ENCODE measurements at regions not wholly inside any gene's neighbourhood (a gene's known extent, or its start where the extent isn't known, plus 50 kb on each side); places are given as distances from the start of the nearest gene placed in this dataset.

GRCh38 chr18:46416706-46417638, 240.0 kb downstream of the LOXHD1 start:
- Histone ChIP-seq H3K27ac (ENCODE audit: low read depth, low read length, poor library complexity, severe bottlenecking) (no peak overlapping the region), H3K4me3 (ENCODE audit: low read depth, low read length, poor library complexity, severe bottlenecking) (no peak overlapping the region), H3K4me1 (ENCODE audit: insufficient read depth, low read length, poor library complexity, severe bottlenecking) (peaks cover 7% of the 10 kb centered on the region), H3K36me3 (ENCODE audit: insufficient read depth, low read length, poor library complexity, severe bottlenecking) (no peaks in the 10 kb centered on the region), H3K9me3 (ENCODE audit: low read depth, low read length, poor library complexity, severe bottlenecking) (no peaks in the 10 kb centered on the region), H3K27me3 (replicated peaks; ENCODE audit: insufficient read depth, low read depth, low read length, poor library complexity) (no peaks in the 10 kb centered on the region)
- no TSS peak for BruUV-seq (replicated peaks)
- intact Hi-C loops (cut with micrococcal nuclease; ENCODE audit: unreplicated experiment): no loop called here
- ChIA-PET POLR2A (ENCODE audit: low non-redundant PET) (no interaction called here), CTCF (no interaction called here)
- TF ChIP-seq EZH2 (IDR thresholded peaks at IDR 0.05; ENCODE audit: borderline replicate concordance, low read depth, low read length, poor library complexity, severe bottlenecking) (no peak), CTCF (conservative IDR thresholded peaks at IDR 0.05; ENCODE audit: low read depth, low read length) (no peak)
- DNase-seq (ENCODE audit: low spot score): peak; percentile 58

- DNase-seq (ENCODE audit: low spot score): no peak
- no peak for TF ChIP-seq EZH2 (IDR thresholded peaks at IDR 0.05; ENCODE audit: borderline replicate concordance, low read depth, low read length, poor library complexity, severe bottlenecking)
- TF ChIP-seq CTCF (conservative IDR thresholded peaks at IDR 0.05; ENCODE audit: low read depth, low read length): no peak
- H3K27ac ChIP-seq (ENCODE audit: low read depth, low read length, poor library complexity, severe bottlenecking): no peak overlapping the region
- no peaks in the 10 kb centered on the region for H3K36me3 ChIP-seq (ENCODE audit: insufficient read depth, low read length, poor library complexity, severe bottlenecking)
- intact Hi-C loops (cut with micrococcal nuclease; ENCODE audit: unreplicated experiment): no loop called here
- ChIA-PET POLR2A (ENCODE audit: low non-redundant PET) (no interaction called here), CTCF (no interaction called here)
- H3K27me3 ChIP-seq (replicated peaks; ENCODE audit: insufficient read depth, low read depth, low read length, poor library complexity): no peaks in the 10 kb centered on the region
- no peaks in the 10 kb centered on the region for H3K9me3 ChIP-seq (ENCODE audit: low read depth, low read length, poor library complexity, severe bottlenecking)
- no TSS peak for BruUV-seq (replicated peaks)
- H3K4me1 ChIP-seq (ENCODE audit: insufficient read depth, low read length, poor library complexity, severe bottlenecking): no peaks in the 10 kb centered on the region
- H3K4me3 ChIP-seq (ENCODE audit: low read depth, low read length, poor library complexity, severe bottlenecking): no peak overlapping the region
These were observed 238.3 kb downstream of the LOXHD1 start for GRCh38 chr18:46418663-46419260.

- intact Hi-C loops (cut with micrococcal nuclease; ENCODE audit: unreplicated experiment): no loop called here
- no TSS peak for BruUV-seq (replicated peaks)
- POLR2A ChIA-PET (ENCODE audit: low non-redundant PET): no interaction called here
- H3K27me3 ChIP-seq (replicated peaks; ENCODE audit: insufficient read depth, low read depth, low read length, poor library complexity): no peaks in the 10 kb centered on the region
- DNase-seq (ENCODE audit: low spot score): no peak
- H3K9me3 ChIP-seq (ENCODE audit: low read depth, low read length, poor library complexity, severe bottlenecking): no peaks in the 10 kb centered on the region
- no peaks in the 10 kb centered on the region for H3K4me1 ChIP-seq (ENCODE audit: insufficient read depth, low read length, poor library complexity, severe bottlenecking)
- H3K36me3 ChIP-seq (ENCODE audit: insufficient read depth, low read length, poor library complexity, severe bottlenecking): no peaks in the 10 kb centered on the region
- H3K4me3 ChIP-seq (ENCODE audit: low read depth, low read length, poor library complexity, severe bottlenecking): no peak overlapping the region
- H3K27ac ChIP-seq (ENCODE audit: low read depth, low read length, poor library complexity, severe bottlenecking): no peak overlapping the region
- no peak for TF ChIP-seq EZH2 (IDR thresholded peaks at IDR 0.05; ENCODE audit: borderline replicate concordance, low read depth, low read length, poor library complexity, severe bottlenecking)
- TF ChIP-seq CTCF (conservative IDR thresholded peaks at IDR 0.05; ENCODE audit: low read depth, low read length): no peak
- CTCF ChIA-PET: no interaction called here
These were observed 237.5 kb downstream of the LOXHD1 start for GRCh38 chr18:46419391-46420141.

All from A673 (cell line).